HG03108 (cell line): ENCODE measurements at regions not wholly inside any gene's neighbourhood (a gene's known extent, or its start where the extent isn't known, plus 50 kb on each side); places are given as distances from the start of the nearest gene placed in this dataset.

Source experiments
- ATAC-seq: cut with Tn5 transposase; IDR thresholded peaks from one replicate; pipeline ENCODE4 v1.9.1; 2021; ENCODE audit warnings: moderate library complexity; ENCODE audit not compliant: unreplicated experiment

DNA sequence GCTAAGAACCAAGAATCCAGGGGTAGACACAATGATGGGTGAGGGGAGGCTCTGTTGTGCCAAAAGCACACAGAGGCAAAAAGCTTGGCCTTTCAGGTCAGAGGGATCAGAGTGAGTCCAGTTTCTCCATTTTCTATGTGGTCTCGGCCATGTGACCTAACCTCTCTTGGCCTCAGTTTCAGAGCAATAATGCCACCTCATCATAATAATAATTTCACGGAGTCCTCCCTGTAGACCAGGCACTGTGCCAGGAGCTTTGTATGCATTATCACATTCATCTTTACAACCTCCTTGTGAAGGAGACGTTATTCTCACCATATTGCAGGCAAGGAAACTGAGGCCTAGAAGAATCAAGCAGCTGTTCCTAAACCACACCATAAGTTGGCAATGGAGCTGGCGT lies 120.2 kb downstream of the WT1 start:
- ATAC-seq: no peak

GRCh38 chr11:32316232-32316631 lies 119.1 kb downstream of the WT1 start:
- ATAC-seq: no peak

DNA sequence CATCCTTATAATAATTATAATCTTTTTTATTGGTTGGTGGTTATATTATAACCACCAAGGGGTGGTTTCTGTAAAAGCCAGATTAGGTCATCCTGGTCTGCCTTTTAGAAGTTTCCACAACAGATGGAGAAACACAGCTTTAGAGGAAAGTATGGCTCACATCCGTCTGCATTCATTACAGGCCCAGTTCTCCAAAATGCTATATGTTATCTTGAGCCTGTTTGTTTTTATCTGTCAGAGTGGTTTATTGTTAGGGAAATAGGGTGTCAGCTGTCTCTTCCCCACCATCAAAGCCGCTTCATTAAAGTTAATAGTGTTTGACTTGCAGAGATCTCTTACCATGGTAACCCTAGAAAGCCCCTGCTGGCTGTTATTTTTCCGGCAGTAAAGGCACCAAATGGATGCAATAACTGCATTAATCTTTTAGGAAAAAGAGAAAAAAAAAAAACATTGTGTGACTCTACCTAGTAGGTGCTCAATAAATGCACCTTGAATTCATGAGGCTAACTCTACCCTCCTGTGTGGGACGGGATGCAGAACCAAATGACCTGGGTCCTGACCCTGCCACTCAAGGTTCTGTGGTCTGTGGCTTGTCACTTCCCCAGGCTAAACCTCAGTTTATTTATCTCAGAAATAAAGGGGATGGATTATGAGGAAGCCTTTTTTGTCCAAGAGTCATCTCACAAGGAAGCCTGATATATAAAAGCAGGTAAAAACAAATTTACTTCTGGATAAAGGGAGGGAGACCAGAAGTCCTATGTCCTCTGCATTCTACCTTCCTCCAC lies 118.3 kb downstream of the WT1 start:
- no peak for ATAC-seq

DNA sequence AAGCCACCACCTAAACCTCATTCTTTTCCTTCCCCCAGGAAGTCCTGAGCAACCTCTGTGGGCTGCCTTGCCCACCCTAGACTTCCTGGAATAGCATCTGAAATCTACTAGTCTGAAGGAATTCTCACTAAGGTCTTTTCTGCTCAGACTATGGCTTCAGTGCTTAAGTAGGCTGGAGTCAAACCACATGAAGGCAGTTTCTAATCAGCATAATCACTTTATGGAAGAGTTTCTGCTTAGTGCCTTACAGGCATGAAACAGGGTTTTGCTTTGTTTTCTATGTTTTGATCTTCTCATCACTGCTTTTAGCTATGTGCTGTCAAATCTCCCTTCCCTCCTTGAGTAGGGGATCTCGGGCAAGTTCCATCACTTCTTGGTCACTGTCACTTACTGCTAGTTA lies 117.7 kb downstream of the WT1 start:
- no peak for ATAC-seq

DNA sequence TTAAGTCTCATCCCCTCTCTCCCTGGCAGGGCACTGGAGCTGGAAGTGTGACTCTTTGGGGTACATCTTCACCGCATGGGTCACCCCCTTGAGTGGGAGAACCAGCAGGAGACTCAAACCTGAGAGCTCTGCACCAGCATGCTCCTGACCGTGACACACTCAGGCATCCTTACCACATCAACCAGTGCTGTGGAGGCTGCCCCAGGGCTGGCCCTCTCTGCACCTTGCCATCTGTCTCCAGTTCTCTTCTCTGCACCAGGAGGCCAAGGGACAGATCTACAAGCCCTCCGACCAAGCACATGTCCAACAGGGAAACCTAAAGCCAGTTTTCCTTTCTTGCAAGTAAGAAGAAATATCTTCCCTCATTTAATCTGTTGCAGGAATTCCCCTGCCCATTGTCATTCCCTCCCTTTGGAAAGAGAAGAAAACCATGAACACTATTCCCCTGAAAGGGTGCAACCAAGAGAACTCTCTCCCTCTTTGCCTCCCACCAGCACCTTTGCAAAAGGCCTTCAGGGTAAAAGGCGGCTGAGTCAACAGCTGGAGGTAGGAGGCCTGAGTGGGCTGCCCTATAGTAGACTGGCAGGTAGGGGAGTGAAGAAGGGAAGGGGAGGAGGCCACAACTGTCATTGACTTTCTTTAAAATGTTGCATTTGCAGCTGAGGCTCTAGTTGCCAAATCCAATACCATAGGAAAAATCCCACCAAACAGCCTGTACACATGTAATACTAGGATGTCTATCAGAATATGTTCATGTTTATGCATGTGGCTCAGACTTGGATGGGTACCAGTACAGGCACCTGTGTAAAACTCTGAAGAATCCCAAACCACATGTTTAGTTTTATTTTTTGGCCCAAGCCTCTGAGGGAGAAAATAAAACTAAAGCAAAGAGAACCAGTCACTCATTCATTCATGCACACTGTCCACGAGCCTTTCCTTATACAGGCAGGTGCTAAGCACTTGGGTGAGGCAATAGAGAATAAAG lies 117.0 kb downstream of the WT1 start:
- no peak for ATAC-seq

DNA sequence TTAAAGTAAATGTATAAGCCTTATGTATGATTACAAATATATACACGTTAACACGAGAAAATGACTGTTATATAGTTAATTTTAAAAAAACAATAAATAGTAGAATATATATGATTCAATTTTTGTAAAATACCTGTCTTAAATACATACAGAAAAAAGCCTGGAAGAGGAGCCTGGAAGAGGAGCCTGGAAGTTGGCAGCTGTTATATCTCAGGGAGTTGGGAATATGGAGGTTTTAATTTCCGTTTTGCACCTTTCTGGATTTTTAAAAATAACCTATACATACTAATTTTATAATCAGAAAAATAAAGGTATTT lies 111.6 kb downstream of the WT1 start:
- no peak for ATAC-seq

- ATAC-seq: no peak
These were observed 110.2 kb downstream of the WT1 start for GRCh38 chr11:32325187-32325586.

DNA sequence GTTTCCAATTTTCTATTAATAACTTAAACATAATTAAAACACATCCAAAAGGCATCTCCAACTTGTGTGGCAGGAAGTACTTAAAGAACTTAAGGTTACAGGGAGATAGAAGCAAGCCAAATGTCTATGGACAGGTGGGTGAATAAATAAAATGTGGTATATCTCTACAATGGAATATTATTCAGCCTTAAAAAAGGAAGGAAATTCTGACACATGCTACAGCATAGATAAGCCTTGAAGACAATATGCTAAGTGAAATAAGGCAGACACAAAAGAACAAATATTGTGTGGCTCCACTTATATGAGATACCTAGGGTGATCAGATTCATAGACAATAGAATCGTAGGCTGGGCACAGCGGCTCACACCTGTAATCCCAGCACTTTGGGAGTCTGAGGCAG lies 109.6 kb downstream of the WT1 start:
- no peak for ATAC-seq

DNA sequence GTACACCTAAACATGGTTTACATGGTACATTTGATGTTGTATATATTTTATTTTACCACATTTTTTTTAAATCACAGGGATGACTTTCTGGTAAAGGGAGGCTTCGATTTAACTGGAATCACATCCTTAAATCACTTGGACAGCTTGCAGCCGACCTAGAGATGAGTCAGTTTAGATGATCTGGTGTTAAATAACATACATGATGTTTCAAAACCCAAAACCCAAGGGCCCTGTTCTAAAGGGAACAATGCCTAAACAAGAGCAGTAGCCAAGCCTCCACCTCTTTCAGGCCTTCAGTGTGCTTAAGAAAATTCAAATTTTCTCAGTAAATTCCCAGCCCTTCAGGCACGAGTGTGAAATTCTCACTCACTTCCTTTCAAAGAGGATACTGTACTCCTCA lies 108.8 kb downstream of the WT1 start:
- ATAC-seq: no peak

- no peak for ATAC-seq
These were observed 106.9 kb downstream of the WT1 start for GRCh38 chr11:32328392-32328791.

DNA sequence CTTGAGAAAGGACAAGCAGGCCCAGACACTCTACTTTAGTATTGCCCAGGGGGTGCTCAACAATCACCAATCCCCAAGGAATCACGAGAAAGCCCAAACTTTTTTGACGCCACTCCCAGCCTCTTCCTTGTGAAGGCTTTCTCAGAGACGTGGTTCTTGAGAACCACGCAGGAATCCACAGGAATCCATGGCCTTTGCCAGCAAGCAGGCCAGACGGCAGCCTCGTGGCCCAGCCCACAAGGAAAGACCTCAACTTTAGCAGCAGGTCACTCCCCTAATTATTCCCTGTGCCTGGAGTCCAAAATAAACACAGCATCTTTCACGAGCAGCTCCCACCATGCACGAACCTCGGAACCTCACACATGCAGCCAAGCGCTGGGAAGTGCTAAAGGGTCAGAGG lies 104.2 kb downstream of the WT1 start:
- no peak for ATAC-seq

GRCh38 chr11:32331792-32332191 lies 103.5 kb downstream of the WT1 start:
- no peak for ATAC-seq

GRCh38 chr11:32332990-32333319 lies 102.4 kb downstream of the WT1 start:
- ATAC-seq: no peak

- no peak for ATAC-seq
These were observed 101.9 kb downstream of the WT1 start for GRCh38 chr11:32333320-32333991.

DNA sequence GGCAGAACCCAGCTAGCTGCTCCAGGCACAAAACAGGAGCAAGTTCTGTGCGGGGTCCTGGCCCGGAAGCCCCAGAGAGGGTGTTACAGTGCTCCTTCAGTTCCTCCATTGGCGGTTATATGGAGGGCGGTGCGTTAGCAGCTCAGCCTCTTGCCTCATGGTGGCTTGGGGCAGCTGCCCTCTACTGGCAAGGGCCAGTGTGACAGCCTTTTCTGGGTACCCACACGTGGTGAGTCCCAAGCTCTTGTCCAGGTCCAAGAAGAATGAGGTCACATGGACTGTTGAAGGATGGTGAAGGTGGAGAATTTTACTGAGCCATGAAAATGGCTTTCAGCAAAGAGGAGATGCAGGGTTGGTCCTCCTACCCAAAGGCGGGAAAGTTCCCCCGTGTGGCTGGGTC lies 100.5 kb downstream of the WT1 start:
- ATAC-seq: no peak
